ENCODE measurements at regions not wholly inside any gene's neighbourhood (a gene's known extent, or its start where the extent isn't known, plus 50 kb on each side); places are given as distances from the start of the nearest gene placed in this dataset.

- TF ChIP-seq CTCF (IDR thresholded peaks at IDR 0.05) = no peak
- no peak for TF ChIP-seq POLR2A (IDR thresholded peaks at IDR 0.05)
- TF ChIP-seq EP300 (IDR thresholded peaks at IDR 0.05; ENCODE audit: low read depth) = no peak
Observed at GRCh38 chr14:21771671-21772070, 98.1 kb upstream of the OR4E1 start.
